Breast epithelium (tissue), 3 donors: ENCODE measurements at regions not wholly inside any gene's neighbourhood (a gene's known extent, or its start where the extent isn't known, plus 50 kb on each side); places are given as distances from the start of the nearest gene placed in this dataset.

Source experiments
- CTCF ChIP-seq, 3 donors: fragments of 450-650 bp; IDR thresholded peaks; one replicate each; pipeline ENCODE4 v1.5.1; 2016 to 2017; ENCODE audit warnings: antibody characterized with exemption in 3 of 3, mild to moderate bottlenecking in 3 of 3, moderate library complexity in 3 of 3
- POLR2A ChIP-seq: fragments of 450-650 bp; IDR thresholded peaks from one replicate; pipeline ENCODE4 v1.6.1; 2016; ENCODE audit warnings: antibody characterized with exemption, mild to moderate bottlenecking, moderate library complexity

- no peak for TF ChIP-seq CTCF (IDR thresholded peaks at IDR 0.05)
- TF ChIP-seq POLR2A, result no peak
These were observed 1329.1 kb downstream of the PCDH18 start for GRCh38 chr4:136203199-136203598.
